ENCODE measurements at regions not wholly inside any gene's neighbourhood (a gene's known extent, or its start where the extent isn't known, plus 50 kb on each side); places are given as distances from the start of the nearest gene placed in this dataset.
"Not testable (repeated sequence)": the region's sequence is repeated elsewhere in the genome, so short reads cannot be mapped to it uniquely, and the experiment has no call there.

GRCh38 chr2:111602259-111602658 is 281.7 kb downstream of the ANAPC1 start:
- TF ChIP-seq CTCF, POLR2A (IDR thresholded peaks at IDR 0.05): not testable (repeated sequence)
